Central memory CD8-positive, alpha-beta T cell (primary cell): ENCODE measurements at regions not wholly inside any gene's neighbourhood (a gene's known extent, or its start where the extent isn't known, plus 50 kb on each side); places are given as distances from the start of the nearest gene placed in this dataset.
"Not testable (repeated sequence)": the region's sequence is repeated elsewhere in the genome, so short reads cannot be mapped to it uniquely, and the experiment has no call there.

ENCODE experiments used
- ATAC-seq: fragments of 150-1000 bp; cut with Tn5 transposase; replicated peaks from 2 replicates; pipeline ENCODE4 v1.10.0; 2022; ENCODE audit warnings: mild to moderate bottlenecking, moderate FRiP score, moderate number of reproducible peaks; ENCODE audit not compliant: poor library complexity, severe bottlenecking; ENCODE audit errors: extremely low read depth
- DNase-seq, 2 donors: peaks; one replicate each; pipeline ENCODE4 v3.0.0; 2021; ENCODE audit warnings: low spot score in 2 of 2
- H3K27ac Mint-ChIP-seq: one replicate; pipeline ENCODE4 v1.8.0; 2022; ENCODE audit warnings: low read depth, mild to moderate bottlenecking, moderate library complexity, mixed read lengths
- H3K27me3 Mint-ChIP-seq: one replicate; pipeline ENCODE4 v1.8.0; 2022; ENCODE audit warnings: mixed read lengths
- H3K36me3 Mint-ChIP-seq: one replicate; pipeline ENCODE4 v1.8.0; 2022; ENCODE audit warnings: mild to moderate bottlenecking, moderate library complexity, mixed read lengths; ENCODE audit not compliant: insufficient read depth
- H3K4me1 Mint-ChIP-seq: one replicate; pipeline ENCODE4 v1.8.0; 2022; ENCODE audit warnings: mixed read lengths
- H3K4me3 Mint-ChIP-seq: one replicate; pipeline ENCODE4 v1.8.0; 2022; ENCODE audit warnings: mild to moderate bottlenecking, moderate library complexity, mixed read lengths
- H3K9me3 Mint-ChIP-seq: one replicate; pipeline ENCODE4 v1.8.0; 2022; ENCODE audit warnings: mixed read lengths

DNA sequence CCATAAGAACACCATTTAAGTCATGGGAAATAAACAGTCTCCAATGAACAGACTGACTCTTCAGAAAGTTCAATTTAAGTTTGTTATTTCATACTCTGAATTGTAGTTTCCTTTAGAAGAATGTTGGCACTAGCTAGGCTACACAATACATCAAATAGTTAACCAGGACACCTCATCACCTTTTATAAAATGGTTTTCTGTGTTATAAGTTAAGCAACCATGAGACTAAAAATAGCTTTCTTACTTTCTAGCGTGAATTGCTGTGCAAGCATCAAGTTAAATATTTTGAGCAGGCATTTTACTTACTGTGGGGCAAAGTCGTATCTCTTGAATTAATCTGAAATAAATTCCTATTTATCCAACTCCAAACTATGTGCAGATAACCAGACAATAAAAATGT is 1092.6 kb upstream of the SLC39A10 start:
- Mint-ChIP-seq H3K4me3 (no peak overlapping the region), H3K27ac (no peak overlapping the region), H3K9me3 (no peaks in the 10 kb centered on the region), H3K36me3 (no peaks in the 10 kb centered on the region), H3K27me3 (no peaks in the 10 kb centered on the region), H3K4me1 (no peaks in the 10 kb centered on the region)
- ATAC-seq (no peak), DNase-seq (no peak)

DNA sequence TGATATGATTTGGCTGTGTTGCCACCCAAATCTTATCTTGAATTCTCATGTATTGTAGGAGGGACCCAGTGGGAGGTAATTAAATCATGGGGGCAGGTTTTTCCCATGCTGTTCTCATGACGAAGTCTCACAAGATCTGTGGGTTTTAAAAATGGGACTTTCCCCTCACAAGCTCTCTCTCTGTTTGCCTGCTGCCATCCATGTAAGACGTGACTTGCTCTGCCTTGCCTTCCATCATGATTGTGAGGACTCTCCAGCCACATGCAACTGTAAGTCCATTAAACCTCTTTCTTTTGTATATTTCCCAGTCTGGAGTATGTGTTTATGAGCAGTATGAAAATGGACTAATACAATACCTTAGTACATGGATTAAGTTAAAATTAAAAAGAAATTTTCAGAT is 1094.7 kb upstream of the SLC39A10 start:
- no peak for ATAC-seq
- no peak overlapping the region for H3K27ac Mint-ChIP-seq
- H3K9me3 Mint-ChIP-seq, result no peaks in the 10 kb centered on the region
- H3K4me1 Mint-ChIP-seq, result no peaks in the 10 kb centered on the region
- no peaks in the 10 kb centered on the region for H3K27me3 Mint-ChIP-seq
- no peaks in the 10 kb centered on the region for H3K36me3 Mint-ChIP-seq
- no peak overlapping the region for H3K4me3 Mint-ChIP-seq
- no peak for DNase-seq

DNA sequence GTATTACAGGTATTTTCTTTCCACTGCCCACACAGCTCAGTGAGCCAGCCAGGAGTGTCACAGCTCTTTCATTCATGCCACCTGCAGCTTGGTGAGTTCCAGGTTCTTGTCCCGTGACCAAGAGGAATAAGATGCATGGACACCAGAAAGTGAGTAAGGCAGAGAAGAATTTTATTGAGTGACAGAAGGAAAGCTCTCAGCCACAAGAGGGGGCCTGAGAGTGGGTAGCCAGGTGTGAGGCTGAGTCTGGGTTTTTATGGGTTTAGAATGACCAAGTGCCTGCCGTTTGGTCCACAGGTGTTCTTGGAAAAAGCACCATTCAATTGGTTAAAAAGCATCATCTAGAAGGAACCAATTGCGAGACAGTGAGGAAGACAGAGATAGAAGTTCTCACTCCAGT is 1097.1 kb upstream of the SLC39A10 start:
- H3K4me1 Mint-ChIP-seq, result no peaks in the 10 kb centered on the region
- no peaks in the 10 kb centered on the region for H3K9me3 Mint-ChIP-seq
- no peak for ATAC-seq

DNA sequence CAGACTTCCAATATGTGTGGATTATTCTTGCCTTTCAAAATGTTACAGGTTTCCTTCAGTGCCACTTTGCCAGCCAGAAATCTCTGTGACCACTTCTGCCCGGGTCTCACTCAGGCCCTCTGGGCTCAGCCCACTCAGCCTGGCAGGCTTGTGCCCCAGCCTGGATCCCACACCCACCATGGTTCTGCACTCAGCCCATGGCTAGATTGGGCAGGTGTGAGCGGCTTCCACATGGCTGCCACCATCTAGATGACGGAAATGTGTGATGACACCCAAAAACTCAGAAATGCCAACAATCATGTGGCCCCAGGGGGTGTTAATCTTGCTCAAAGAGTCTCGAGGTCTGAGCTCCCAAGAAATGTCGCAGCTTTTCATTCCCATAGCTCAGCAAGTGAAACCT is 1097.5 kb upstream of the SLC39A10 start:
- Mint-ChIP-seq H3K36me3 (no peaks in the 10 kb centered on the region), H3K4me3 (no peak overlapping the region), H3K27me3 (no peaks in the 10 kb centered on the region), H3K27ac (no peak overlapping the region), H3K9me3 (no peaks in the 10 kb centered on the region), H3K4me1 (no peaks in the 10 kb centered on the region)
- DNase-seq (no peak), ATAC-seq (no peak)

More for the DNA sequence above, 1097.1 kb upstream of the SLC39A10 start:
- Mint-ChIP-seq H3K27me3 (no peaks in the 10 kb centered on the region), H3K36me3 (no peaks in the 10 kb centered on the region), H3K27ac (no peak overlapping the region), H3K4me3 (no peak overlapping the region)
- DNase-seq, result no peak

DNA sequence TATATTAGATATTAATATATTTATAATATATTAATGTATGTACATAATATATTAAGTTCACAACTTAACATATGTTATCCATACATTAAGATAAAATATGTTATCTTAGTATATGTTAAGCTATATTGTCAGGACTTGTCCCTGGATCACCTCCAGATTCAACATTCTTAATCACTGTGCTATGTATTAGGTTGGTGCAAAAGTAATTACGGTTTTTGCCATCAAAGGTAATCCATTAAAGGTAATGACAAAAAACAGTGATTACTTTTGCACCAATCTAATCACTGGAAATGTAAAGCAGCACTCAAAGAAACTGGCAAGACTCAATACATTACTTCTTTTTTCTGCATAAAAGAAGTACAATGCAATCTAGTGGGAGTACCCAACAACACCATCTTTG is 1099.0 kb upstream of the SLC39A10 start:
- Mint-ChIP-seq H3K9me3 (no peaks in the 10 kb centered on the region), H3K4me1 (no peaks in the 10 kb centered on the region), H3K27me3 (no peaks in the 10 kb centered on the region), H3K36me3 (no peaks in the 10 kb centered on the region), H3K4me3 (no peak overlapping the region), H3K27ac (no peak overlapping the region)
- DNase-seq (no peak), ATAC-seq (no peak)

DNA sequence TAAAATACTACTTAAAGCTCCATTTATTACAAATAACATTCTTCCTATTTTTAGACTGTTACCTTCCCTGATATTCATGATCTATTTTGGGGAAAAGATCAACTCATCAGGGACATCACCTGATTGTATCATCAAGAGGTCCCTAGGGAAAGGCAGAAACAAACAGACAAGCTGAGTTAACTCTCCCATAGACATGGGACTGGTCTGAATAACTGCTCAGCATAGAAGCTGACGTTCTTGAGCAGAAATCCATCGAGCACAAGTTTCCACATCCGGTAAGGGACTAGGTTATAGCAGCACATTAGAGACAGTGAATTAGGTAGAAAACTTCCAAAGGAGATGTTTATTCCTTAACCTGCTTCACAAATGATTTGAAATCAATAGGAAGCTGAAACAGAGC is 1100.4 kb upstream of the SLC39A10 start:
- H3K4me1 Mint-ChIP-seq, result no peaks in the 10 kb centered on the region
- H3K4me3 Mint-ChIP-seq, result no peak overlapping the region
- H3K27ac Mint-ChIP-seq, result no peak overlapping the region
- DNase-seq (no peak), ATAC-seq (no peak)
- H3K9me3 Mint-ChIP-seq, result no peaks in the 10 kb centered on the region
- no peaks in the 10 kb centered on the region for H3K36me3 Mint-ChIP-seq
- no peaks in the 10 kb centered on the region for H3K27me3 Mint-ChIP-seq

DNA sequence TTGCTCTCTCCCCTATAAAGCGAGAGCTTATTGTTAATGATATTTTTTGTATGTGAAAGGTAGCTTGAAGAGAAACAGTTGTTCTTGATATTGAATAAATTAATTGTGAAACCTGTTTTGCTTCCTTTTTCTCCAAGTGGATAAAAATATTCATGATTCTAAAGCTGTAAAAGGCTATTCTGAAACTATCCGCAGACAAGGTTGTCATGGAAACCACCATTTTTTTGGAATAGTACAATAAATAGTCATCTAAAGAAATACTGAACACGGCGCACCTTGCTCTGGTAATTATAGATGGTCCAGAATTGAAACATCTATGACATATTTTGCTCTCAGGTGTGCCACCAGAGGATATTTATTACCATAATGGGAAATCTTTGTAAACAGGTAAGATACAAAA is 1103.0 kb upstream of the SLC39A10 start:
- Mint-ChIP-seq H3K4me3 (no peak overlapping the region), H3K27ac (no peak overlapping the region), H3K36me3 (no peaks in the 10 kb centered on the region), H3K9me3 (no peaks in the 10 kb centered on the region), H3K4me1 (no peaks in the 10 kb centered on the region), H3K27me3 (no peaks in the 10 kb centered on the region)
- no peak for ATAC-seq
- DNase-seq, result no peak

DNA sequence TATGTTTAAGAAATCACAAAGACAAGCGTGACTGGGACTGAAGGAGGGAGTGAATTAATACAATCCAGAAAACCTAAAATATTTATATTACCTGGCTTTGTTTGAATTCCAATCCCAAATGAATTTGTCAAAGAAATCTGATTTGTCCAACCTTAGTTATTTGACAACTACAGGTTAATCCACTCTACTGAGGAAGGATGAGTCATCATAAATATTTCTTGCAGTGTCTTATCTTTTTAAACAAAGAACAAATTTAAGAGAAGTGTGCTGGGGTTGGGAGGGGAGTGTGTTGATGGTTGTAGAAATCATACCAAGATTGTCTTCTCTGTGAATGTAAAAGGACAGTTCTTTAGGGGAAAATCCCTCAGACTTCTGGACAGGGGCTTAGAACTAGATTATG is 1106.3 kb upstream of the SLC39A10 start:
- DNase-seq (no peak), ATAC-seq (no peak)
- Mint-ChIP-seq H3K4me3 (no peak overlapping the region), H3K27ac (no peak overlapping the region), H3K9me3 (no peaks in the 10 kb centered on the region), H3K4me1 (no peaks in the 10 kb centered on the region), H3K36me3 (no peaks in the 10 kb centered on the region), H3K27me3 (no peaks in the 10 kb centered on the region)

DNA sequence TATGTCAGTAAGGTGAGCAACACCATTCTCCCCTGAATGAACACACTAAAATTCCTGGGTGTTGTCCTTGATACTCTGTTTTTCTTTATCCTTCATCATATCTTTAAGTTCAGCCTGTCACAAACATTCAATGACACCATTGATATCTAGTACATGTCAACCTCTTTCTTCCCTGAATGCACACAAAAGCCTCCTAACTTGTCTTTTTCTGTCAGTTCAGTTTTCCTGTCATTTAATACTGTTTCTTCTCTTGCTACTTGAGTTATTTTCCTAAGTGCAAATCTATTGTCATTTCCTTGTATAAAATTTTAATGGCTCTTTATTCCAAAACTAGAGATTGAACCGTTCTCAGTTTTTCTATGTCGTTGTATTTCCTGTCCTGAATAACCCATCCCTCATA is 1107.6 kb upstream of the SLC39A10 start:
- H3K27me3 Mint-ChIP-seq, result no peaks in the 10 kb centered on the region
- H3K4me3 Mint-ChIP-seq, result no peak overlapping the region
- ATAC-seq (no peak), DNase-seq (no peak)
- no peak overlapping the region for H3K27ac Mint-ChIP-seq
- H3K9me3 Mint-ChIP-seq, result no peaks in the 10 kb centered on the region
- H3K36me3 Mint-ChIP-seq, result no peaks in the 10 kb centered on the region
- no peaks in the 10 kb centered on the region for H3K4me1 Mint-ChIP-seq

DNA sequence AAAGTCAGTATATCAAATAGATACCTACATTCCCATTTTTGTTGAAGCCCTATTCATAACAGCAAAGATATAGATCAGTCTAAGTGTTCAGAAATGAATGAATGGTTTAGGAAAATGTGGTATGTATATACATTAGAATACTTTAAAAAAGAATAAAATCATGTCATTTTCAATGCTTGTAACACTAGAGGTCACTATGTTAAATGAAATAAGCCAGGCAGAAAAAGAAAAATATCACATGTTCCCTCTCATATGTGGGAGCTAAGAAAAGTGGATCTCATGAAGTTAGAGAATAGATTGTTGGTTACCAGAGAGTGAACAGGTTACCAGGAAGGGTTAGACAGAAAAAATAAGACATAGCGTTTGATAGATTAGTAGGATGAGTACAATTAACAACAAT is 1111.0 kb upstream of the SLC39A10 start:
- no peak for DNase-seq
- Mint-ChIP-seq H3K36me3 (no peaks in the 10 kb centered on the region), H3K9me3 (peaks cover 9% of the 10 kb centered on the region), H3K27me3 (no peaks in the 10 kb centered on the region), H3K4me3 (no peak overlapping the region), H3K27ac (no peak overlapping the region), H3K4me1 (no peaks in the 10 kb centered on the region)
- no peak for ATAC-seq

DNA sequence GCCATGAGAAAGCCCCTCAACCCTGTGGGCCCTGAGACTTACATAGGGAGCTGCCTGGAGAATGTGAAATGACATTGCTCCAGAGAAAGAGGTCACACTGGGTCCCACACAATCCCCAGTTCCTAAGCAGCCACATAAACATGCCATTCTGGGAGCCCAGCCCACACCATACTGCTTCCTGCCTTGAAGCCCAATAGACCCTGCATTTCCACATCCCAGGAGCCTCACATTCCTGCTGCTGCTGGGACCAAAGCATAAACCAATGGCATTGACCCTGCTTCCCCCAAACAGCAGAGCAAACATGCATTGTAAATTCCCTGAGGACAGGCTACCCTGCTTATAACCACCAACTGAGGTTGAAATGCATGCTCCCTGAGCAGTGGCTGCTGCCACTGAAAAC is 1117.6 kb upstream of the SLC39A10 start:
- DNase-seq (no peak), ATAC-seq (no peak)
- no peaks in the 10 kb centered on the region for H3K4me1 Mint-ChIP-seq
- no peaks in the 10 kb centered on the region for H3K36me3 Mint-ChIP-seq
- no peak overlapping the region for H3K27ac Mint-ChIP-seq
- no peak overlapping the region for H3K4me3 Mint-ChIP-seq
- H3K9me3 Mint-ChIP-seq, result peaks cover 9% of the 10 kb centered on the region
- no peaks in the 10 kb centered on the region for H3K27me3 Mint-ChIP-seq

DNA sequence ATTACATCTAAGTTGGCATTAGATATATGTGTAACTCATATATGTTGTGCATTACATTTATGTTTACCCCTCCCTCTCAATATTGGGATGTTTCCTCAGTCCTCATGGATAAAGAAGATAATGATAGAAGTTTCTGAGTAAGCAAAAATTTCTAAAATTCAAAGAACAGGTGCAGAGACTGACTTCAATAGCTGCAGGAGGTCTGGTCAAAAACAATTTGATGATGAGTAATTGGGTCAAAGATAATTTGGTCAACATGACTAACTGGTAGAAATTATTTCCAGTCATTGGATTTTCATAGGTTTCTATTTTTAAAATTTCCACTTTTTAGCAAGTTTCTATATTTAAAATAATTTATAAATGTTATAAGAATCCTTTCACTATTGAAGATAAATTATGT is 1130.9 kb upstream of the SLC39A10 start:
- no peaks in the 10 kb centered on the region for H3K36me3 Mint-ChIP-seq
- no peaks in the 10 kb centered on the region for H3K4me1 Mint-ChIP-seq
- no peaks in the 10 kb centered on the region for H3K27me3 Mint-ChIP-seq
- H3K9me3 Mint-ChIP-seq, result no peaks in the 10 kb centered on the region
- no peak overlapping the region for H3K27ac Mint-ChIP-seq
- no peak for DNase-seq
- no peak overlapping the region for H3K4me3 Mint-ChIP-seq
- ATAC-seq, result no peak

DNA sequence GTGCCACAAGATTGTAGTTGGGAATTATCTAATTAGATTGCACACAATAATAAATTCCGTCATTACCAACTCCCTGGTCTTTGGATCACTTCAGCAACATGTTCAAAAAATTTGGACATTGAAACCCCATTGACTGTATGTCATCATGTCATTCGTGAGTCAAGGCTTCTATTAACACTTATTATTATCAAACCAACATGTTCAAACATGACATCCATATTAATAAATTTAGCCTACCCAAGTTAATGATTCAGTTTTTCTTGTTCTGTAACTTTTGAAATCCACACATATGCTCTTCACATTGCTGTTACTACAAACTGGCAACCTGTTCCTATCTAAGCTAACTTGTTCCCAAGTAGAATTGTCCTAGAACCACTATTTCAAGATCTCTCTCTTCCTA is 1142.7 kb upstream of the SLC39A10 start:
- Mint-ChIP-seq H3K9me3 (no peaks in the 10 kb centered on the region), H3K36me3 (no peaks in the 10 kb centered on the region), H3K27me3 (no peaks in the 10 kb centered on the region), H3K4me3 (no peak overlapping the region), H3K4me1 (no peaks in the 10 kb centered on the region), H3K27ac (no peak overlapping the region)
- ATAC-seq (no peak), DNase-seq (no peak)

DNA sequence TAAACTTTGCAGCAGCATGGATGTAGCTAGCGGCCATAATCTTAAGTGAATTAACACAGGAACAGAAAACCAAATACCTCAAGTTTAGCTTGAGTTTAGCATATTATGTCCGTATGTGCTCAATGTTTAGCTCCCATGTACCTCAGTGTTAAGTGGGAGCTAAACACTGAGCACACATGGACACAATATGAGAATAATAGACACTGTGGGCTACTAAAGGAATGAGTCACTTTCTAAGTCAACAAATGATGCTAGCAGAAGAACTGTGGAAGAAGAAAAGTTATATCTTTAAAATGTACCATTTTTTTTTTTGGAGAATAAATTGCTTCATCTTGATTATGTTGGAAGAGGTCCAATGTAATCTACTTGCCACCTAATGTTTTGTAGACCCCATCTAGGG is 1146.0 kb upstream of the SLC39A10 start:
- not testable (repeated sequence) for DNase-seq, H3K4me1 Mint-ChIP-seq, H3K27ac Mint-ChIP-seq, H3K36me3 Mint-ChIP-seq, H3K4me3 Mint-ChIP-seq, H3K27me3 Mint-ChIP-seq, H3K9me3 Mint-ChIP-seq, ATAC-seq
